ENCODE measurements at regions not wholly inside any gene's neighbourhood (a gene's known extent, or its start where the extent isn't known, plus 50 kb on each side); places are given as distances from the start of the nearest gene placed in this dataset.

DNA sequence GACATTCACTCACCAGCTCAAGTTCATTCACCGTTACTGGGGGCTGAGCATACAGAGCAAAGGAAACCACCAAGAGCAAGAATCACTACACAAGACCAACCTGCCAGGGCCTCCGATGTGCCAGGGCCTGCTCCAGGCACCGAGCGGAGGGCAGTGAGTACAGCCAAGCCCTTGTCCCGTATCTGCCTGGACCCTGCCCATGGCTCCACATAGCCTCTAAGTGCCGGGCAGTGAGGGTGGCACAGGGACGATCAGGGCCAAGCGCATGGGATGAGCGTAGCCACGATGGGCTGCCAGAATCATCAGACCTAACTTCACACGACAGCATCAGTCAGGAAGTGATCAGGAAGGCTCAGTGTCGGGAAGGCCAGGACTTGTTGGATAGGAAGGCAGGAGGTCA is 199.6 kb downstream of the BCL11B start:
- TF ChIP-seq POLR2AphosphoS5 (IDR thresholded peaks at IDR 0.05; ENCODE audit: low read depth, low read length) (no peak), POLR2A (IDR thresholded peaks at IDR 0.05; ENCODE audit: low read depth, low read length) (no peak), SPI1 (IDR thresholded peaks at IDR 0.05; ENCODE audit: low read depth, low read length) (no peak), TAF1 (IDR thresholded peaks at IDR 0.05; ENCODE audit: low read depth, low read length) (no peak), PAX5 (IDR thresholded peaks at IDR 0.05; ENCODE audit: insufficient read depth, low read length, severe bottlenecking) (no peak)

All from GM12891 (cell line).